IPS-NIHi7 (cell line): ENCODE measurements at regions not wholly inside any gene's neighbourhood (a gene's known extent, or its start where the extent isn't known, plus 50 kb on each side); places are given as distances from the start of the nearest gene placed in this dataset.

Experiments used
- DNase-seq: peaks from one replicate; pipeline ENCODE4 v3.0.0; 2012; ENCODE audit warnings: mixed read lengths; ENCODE audit errors: extremely low spot score

GRCh38 chr18:43877616-43878321 is 600.5 kb upstream of the SYT4 start:
- DNase-seq, result no peak

GRCh38 chr18:43879415-43879814 is 602.1 kb upstream of the SYT4 start:
- no peak for DNase-seq

- DNase-seq, result no peak
Observed at GRCh38 chr18:43882358-43883055, 605.2 kb upstream of the SYT4 start.

- DNase-seq, result no peak
Observed at GRCh38 chr18:43883886-43884285, 606.6 kb upstream of the SYT4 start.

GRCh38 chr18:43886341-43886740 is 609.1 kb upstream of the SYT4 start:
- DNase-seq, result no peak

GRCh38 chr18:43887491-43887890 is 610.2 kb upstream of the SYT4 start:
- DNase-seq, result no peak

GRCh38 chr18:43888598-43888997 is 611.3 kb upstream of the SYT4 start:
- no peak for DNase-seq

GRCh38 chr18:43893001-43893637 is 615.8 kb upstream of the SYT4 start:
- DNase-seq, result no peak

- no peak for DNase-seq
Observed at GRCh38 chr18:43904209-43904837, 627.0 kb upstream of the SYT4 start.

- no peak for DNase-seq
Observed at GRCh38 chr18:43914018-43914417, 636.7 kb upstream of the SYT4 start.

GRCh38 chr18:43916984-43917383 is 639.7 kb upstream of the SYT4 start:
- DNase-seq, result no peak

- no peak for DNase-seq
Observed at GRCh38 chr18:43917520-43917919, 640.2 kb upstream of the SYT4 start.

GRCh38 chr18:43919551-43919950 is 642.3 kb upstream of the SYT4 start:
- no peak for DNase-seq

GRCh38 chr18:43931439-43931838 is 654.1 kb upstream of the SYT4 start:
- DNase-seq, result no peak

- DNase-seq, result no peak
Observed at GRCh38 chr18:43932140-43932539, 654.9 kb upstream of the SYT4 start.

GRCh38 chr18:43933177-43933576 is 655.9 kb upstream of the SYT4 start:
- DNase-seq, result no peak

- no peak for DNase-seq
Observed at GRCh38 chr18:43934322-43934721, 657.0 kb upstream of the SYT4 start.

- no peak for DNase-seq
Observed at GRCh38 chr18:43934781-43935471, 657.6 kb upstream of the SYT4 start.

- no peak for DNase-seq
Observed at GRCh38 chr18:43936176-43936575, 658.9 kb upstream of the SYT4 start.

- no peak for DNase-seq
Observed at GRCh38 chr18:43949291-43949690, 672.0 kb upstream of the SYT4 start.

- DNase-seq, result no peak
Observed at GRCh38 chr18:43950062-43950461, 672.8 kb upstream of the SYT4 start.

- DNase-seq, result no peak
Observed at GRCh38 chr18:43952398-43952797, 675.1 kb upstream of the SYT4 start.
